ENCODE measurements at regions not wholly inside any gene's neighbourhood (a gene's known extent, or its start where the extent isn't known, plus 50 kb on each side); places are given as distances from the start of the nearest gene placed in this dataset.

DNA sequence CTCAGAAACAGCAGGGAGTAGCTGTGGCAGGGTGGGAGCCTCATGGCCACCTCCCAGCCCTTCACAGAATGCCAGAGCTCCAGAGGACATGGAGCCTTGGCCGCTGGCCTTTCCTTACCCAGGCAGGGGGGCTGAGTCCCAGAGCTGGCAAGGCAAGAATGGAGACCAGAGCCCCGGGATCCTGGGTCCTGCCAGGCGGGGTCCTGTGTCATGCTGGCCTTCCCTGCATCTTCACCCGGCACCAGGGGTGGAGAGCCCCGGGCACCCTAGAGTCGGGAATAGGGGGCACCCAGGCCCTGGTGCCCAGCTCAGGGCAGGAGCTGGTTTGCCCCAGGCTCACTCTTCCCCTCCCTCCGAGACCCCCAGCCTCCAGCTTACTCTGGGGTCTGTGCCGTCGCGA, 519.9 kb downstream of the TBC1D22A start:
- ChIA-PET CTCF (no interaction called here), POLR2A (no interaction called here), RAD21 (ENCODE audit: low non-redundant PET in 1 of 2, low total read pairs in 2 of 2, uncharacterized antibody in 2 of 2, unreplicated experiment in 2 of 2) (no interaction called here)
- peaks cover 7% of the 10 kb centered on the region; the same call in 1 of the 2 replicates for H3K27me3 ChIP-seq (ENCODE audit: insufficient read depth, low read length)
- H3K79me2 ChIP-seq (ENCODE audit: insufficient read depth, low read length): no peaks in the 10 kb centered on the region
- no peak for ATAC-seq
- H3K9ac ChIP-seq (ENCODE audit: low read length): no peak overlapping the region
- no peak for DNase-seq (ENCODE audit: low read depth, low spot score)
- no peak for TF ChIP-seq TCF7L2 (IDR thresholded peaks at IDR 0.05; ENCODE audit: borderline replicate concordance, extremely low read depth, insufficient read depth, insufficient read length)
- no peak for TF ChIP-seq EGR1 (IDR thresholded peaks at IDR 0.05; ENCODE audit: low read depth)
- no peak for TF ChIP-seq CEBPB (IDR thresholded peaks at IDR 0.05; ENCODE audit: low read depth)
- TF ChIP-seq JUND (IDR thresholded peaks at IDR 0.05): no peak
- no peak for TF ChIP-seq YY1 (IDR thresholded peaks at IDR 0.05; ENCODE audit: extremely low read depth, insufficient replicate concordance, low read depth, low read length)
- TF ChIP-seq EZH2phosphoT487 (IDR thresholded peaks at IDR 0.05; ENCODE audit: borderline replicate concordance): no peak
- TF ChIP-seq RAD21 (IDR thresholded peaks at IDR 0.05; ENCODE audit: low read depth): no peak
- no peak for TF ChIP-seq SP1 (IDR thresholded peaks at IDR 0.05; ENCODE audit: low read depth)
- TF ChIP-seq, protein P1, sequence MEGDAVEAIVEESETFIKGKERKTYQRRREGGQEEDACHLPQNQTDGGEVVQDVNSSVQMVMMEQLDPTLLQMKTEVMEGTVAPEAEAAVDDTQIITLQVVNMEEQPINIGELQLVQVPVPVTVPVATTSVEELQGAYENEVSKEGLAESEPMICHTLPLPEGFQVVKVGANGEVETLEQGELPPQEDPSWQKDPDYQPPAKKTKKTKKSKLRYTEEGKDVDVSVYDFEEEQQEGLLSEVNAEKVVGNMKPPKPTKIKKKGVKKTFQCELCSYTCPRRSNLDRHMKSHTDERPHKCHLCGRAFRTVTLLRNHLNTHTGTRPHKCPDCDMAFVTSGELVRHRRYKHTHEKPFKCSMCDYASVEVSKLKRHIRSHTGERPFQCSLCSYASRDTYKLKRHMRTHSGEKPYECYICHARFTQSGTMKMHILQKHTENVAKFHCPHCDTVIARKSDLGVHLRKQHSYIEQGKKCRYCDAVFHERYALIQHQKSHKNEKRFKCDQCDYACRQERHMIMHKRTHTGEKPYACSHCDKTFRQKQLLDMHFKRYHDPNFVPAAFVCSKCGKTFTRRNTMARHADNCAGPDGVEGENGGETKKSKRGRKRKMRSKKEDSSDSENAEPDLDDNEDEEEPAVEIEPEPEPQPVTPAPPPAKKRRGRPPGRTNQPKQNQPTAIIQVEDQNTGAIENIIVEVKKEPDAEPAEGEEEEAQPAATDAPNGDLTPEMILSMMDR (IDR thresholded peaks at IDR 0.05 in 2 of 3, conservative IDR thresholded peaks at IDR 0.05 in 1 of 3; ENCODE audit: borderline replicate concordance in 1 of 3, insufficient read depth in 1 of 3, low read depth in 2 of 3, low read length in 2 of 3): no peak
- TF ChIP-seq, protein P2, sequence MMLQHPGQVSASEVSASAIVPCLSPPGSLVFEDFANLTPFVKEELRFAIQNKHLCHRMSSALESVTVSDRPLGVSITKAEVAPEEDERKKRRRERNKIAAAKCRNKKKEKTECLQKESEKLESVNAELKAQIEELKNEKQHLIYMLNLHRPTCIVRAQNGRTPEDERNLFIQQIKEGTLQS (IDR thresholded peaks at IDR 0.05): no peak
- TF ChIP-seq POLR2A (IDR thresholded peaks at IDR 0.05; ENCODE audit: borderline replicate concordance, extremely low read depth, insufficient read depth, insufficient read length): no peak
- no peak overlapping the region for H3K4me3 ChIP-seq (replicated peaks in 1 of 2; ENCODE audit: low read depth in 1 of 2, low read length in 2 of 2)
- H3K9me3 ChIP-seq (ENCODE audit: control insufficient read depth in 1 of 2, insufficient read depth in 1 of 2, low read depth in 1 of 2, low read length in 2 of 2): no peaks in the 10 kb centered on the region
- no peak overlapping the region for H3K27ac ChIP-seq (ENCODE audit: low read depth, low read length)
- H4K20me1 ChIP-seq (ENCODE audit: insufficient read depth): no peaks in the 10 kb centered on the region
- intact Hi-C loops (cut with micrococcal nuclease): no loop called here
- H3K4me2 ChIP-seq (ENCODE audit: low read length): no peak overlapping the region
- BruUV-seq (replicated peaks): no TSS peak
- no peak overlapping the region for H2AFZ ChIP-seq (ENCODE audit: low read depth, low read length, poor library complexity, severe bottlenecking)
- peaks cover 0 to 5% of the 10 kb centered on the region in 2 experiments; a peak in 1 of 4 replicates for H3K4me1 ChIP-seq (ENCODE audit: control insufficient read depth in 1 of 2, insufficient read depth in 2 of 2, low read length in 2 of 2)
- no peaks in the 10 kb centered on the region for H3K9me2 ChIP-seq (ENCODE audit: insufficient read depth)
- H3K36me3 ChIP-seq (ENCODE audit: control insufficient read depth in 1 of 2, insufficient read depth in 2 of 2, low read length in 2 of 2): no peaks in the 10 kb centered on the region
